GM19455 (cell line): ENCODE measurements at regions not wholly inside any gene's neighbourhood (a gene's known extent, or its start where the extent isn't known, plus 50 kb on each side); places are given as distances from the start of the nearest gene placed in this dataset.

Experiments
- ATAC-seq: cut with Tn5 transposase; IDR thresholded peaks from one replicate; pipeline ENCODE4 v1.9.1; 2021; ENCODE audit not compliant: unreplicated experiment

- ATAC-seq = no peak
Measured at GRCh38 chr2:156647377-156648010, 211.3 kb downstream of the GPD2 start.

GRCh38 chr2:156648522-156648921 lies 212.3 kb downstream of the GPD2 start:
- ATAC-seq = no peak

- no peak for ATAC-seq
Measured at GRCh38 chr2:156649596-156649995, 213.4 kb downstream of the GPD2 start.

DNA sequence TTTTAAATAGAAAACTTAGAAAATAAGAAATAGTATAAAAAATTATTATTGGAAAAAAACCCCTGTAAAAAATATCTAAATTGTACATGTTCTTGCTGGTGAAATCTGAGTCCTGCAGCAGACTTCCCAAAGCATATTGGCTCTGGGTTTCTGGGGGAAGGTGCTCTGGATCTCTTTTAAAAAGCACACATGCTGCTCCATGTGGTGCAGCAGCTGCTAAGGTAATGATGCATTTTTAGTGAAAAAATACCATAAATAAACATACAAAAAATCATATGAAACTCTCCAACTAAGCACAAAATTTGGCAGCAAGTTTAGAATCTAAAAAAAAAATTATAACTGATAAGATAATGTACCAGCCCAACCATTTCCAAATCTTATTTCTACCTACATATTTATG lies 216.5 kb downstream of the GPD2 start:
- no peak for ATAC-seq

- no peak for ATAC-seq
Measured at GRCh38 chr2:156653675-156654074, 217.5 kb downstream of the GPD2 start.

- ATAC-seq = no peak
Measured at GRCh38 chr2:156657809-156658208, 221.6 kb downstream of the GPD2 start.

GRCh38 chr2:156659694-156660093 lies 223.5 kb downstream of the GPD2 start:
- ATAC-seq = no peak

- peak; percentile 57 for ATAC-seq
Measured at GRCh38 chr2:156663757-156664409, 227.7 kb downstream of the GPD2 start.

GRCh38 chr2:156666130-156666785 lies 230.1 kb downstream of the GPD2 start:
- ATAC-seq = no peak

DNA sequence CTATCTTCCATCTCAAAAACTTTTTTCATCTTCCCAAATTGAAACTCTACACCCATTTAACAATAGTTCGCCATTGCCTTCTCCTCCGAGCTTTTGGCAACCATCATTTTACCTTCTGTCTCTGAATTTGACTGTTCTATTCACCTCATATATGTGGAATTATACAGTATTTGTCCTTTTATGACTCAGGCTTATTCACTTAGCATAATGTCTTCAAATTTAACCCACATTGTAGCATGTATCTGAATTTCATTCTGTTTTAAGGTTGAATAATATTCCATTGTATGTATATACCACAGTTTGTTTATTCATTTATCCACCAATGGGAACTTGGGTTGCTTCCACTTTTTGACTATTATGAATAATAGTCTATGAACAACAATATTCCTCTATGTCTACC lies 233.9 kb downstream of the GPD2 start:
- ATAC-seq = no peak

GRCh38 chr2:156671706-156672361 lies 235.7 kb downstream of the GPD2 start:
- ATAC-seq = no peak

DNA sequence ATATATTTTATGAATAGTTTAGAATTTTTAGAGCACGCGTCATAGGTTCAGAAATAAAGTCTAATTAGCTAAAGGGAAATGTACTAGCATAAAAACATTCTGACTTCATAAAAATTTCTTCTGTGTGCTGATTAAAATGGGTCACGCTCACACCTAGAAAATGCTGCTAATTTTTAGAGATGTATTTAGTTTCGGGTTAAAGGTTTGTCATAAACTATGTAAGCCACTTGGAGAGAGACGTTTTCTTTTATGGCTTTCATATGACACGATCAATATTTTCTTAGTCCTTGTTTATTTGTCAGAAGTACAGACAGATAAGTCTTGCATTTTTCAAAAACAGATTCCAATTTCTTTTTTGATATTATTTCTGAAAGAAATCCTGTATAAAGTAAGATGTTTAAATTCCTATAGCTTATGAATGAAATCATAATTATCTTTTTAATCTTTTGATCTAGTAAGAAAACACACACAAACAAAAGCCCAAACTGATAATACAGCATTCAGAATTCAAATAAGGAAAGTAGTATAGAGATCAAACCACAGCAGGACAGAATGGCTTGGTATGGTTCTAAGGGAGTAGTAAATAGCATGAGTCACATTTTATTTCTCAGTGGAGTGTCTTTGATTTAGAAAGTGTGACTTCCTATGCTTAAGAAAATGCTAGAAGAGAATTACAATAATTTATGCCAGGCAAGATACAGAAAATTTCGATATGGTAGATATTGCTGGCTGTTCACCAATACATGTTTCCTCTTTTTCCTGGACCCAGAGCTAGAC lies 236.6 kb downstream of the GPD2 start:
- no peak for ATAC-seq

DNA sequence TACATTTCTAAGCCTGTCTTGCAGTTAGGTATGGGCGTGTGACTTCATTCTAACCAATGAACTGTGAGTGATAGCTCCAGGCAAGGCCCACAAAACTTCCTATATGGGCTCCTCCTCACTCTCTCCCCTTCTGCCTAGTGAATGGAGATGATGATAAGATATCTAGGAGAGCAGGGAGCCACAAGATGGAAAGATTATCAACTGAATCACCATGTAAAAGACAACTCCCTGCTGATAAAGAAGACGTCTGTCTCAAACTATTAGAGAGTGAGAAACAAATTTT lies 237.1 kb downstream of the GPD2 start:
- ATAC-seq = no peak

GRCh38 chr2:156673981-156674380 lies 237.8 kb downstream of the GPD2 start:
- no peak for ATAC-seq

DNA sequence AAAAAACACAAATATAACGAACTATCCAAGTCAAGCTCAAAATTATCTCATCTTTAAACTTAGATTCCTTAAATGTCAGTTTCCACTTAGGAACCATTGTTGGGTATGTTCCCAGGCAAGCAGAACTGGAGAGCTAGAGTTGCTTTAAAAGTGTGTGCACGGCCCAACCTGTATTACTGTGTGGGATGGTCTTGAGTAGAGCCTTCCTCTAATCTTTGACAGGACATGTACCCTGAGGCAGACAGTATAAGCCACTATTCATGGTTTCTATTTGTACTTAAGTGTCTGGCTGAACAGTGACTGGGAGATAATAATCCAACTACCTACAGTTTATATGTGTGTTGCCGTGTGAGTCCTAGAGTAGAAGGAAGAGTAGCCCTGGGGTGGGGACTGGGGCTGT lies 239.7 kb downstream of the GPD2 start:
- ATAC-seq = no peak

DNA sequence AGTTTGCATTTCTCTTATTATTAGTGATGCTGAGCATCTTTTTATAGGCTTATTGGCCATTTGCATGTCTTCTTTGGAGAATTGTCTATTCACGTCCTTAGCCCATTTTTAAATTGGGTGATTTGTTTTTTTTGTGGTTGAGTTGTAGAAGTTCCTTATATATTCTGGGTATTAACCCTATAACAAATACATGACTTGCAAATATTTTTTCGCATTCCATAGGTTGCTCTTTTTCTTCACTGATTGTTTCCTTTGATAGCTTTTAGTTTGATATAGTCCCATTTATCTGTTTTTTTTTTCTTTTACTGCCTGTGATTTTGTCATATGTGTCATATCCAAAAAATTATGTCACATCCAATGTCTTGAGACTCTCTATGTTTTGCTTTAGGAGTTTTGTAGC lies 243.6 kb downstream of the GPD2 start:
- no peak for ATAC-seq

DNA sequence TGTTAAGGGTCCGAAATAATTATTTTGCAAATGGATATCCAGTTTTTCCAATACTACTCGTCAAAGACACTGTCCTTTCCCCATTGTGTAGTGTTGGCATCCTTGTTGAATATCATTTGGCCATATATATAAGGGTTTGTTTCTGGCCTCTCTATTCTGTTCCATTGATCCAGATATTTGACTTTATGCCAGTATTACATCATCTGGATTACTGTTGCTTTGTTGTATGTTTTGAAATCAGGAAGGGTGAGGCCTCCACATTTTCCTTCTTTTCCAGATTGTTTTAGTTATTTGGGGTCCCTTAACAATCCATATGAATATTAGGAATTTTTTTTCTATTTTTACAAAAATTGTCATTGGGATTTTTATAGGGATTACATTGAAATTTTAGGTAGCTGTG lies 244.1 kb downstream of the GPD2 start:
- no peak for ATAC-seq

GRCh38 chr2:156687126-156687525 lies 250.9 kb downstream of the GPD2 start:
- ATAC-seq = no peak

- no peak for ATAC-seq
Measured at GRCh38 chr2:156687715-156688114, 251.5 kb downstream of the GPD2 start.

DNA sequence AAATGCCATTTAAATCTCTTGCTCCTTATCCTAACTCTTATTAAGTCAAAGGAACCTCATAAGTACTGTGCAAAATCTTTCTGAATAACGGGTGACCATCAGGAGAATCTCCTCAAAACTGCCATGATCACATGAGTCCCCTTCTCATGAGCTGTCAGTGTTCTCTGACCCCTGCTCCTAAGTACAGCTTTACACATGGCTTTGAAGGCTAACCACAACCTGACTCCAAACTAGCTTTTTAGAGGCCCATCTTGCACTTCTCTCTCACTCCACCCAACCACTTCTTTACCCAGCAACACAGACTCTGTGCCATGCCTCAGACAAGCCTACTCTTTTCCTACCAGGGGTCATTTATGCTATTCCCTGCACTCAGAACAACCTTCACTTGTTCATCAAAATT lies 253.8 kb downstream of the GPD2 start:
- no peak for ATAC-seq

- ATAC-seq = no peak
Measured at GRCh38 chr2:156691014-156691413, 254.8 kb downstream of the GPD2 start.
